ENCODE measurements at regions not wholly inside any gene's neighbourhood (a gene's known extent, or its start where the extent isn't known, plus 50 kb on each side); places are given as distances from the start of the nearest gene placed in this dataset.
"Not testable (repeated sequence)": the region's sequence is repeated elsewhere in the genome, so short reads cannot be mapped to it uniquely, and the experiment has no call there.

DNA sequence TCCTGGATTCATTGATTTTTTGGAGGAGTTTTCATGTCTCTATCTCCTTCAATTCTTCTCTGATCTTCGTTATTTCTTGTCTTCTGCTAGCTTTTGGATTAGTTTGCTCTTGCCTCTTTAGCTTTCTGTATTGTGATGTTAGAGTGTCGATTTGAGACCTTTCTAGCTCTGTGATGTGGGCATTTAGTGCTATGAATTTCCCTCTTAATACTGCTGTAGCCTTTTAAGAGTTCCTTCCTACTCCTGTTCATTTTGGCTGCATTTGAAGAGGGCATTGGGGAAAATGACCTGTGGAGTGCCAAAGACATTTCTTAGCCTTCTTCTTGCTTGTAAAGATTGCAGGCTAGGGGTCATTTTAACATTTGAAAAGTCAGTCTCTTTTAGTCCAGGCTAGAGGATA lies 463.8 kb upstream of the GCFC2 start:
- ChIA-PET CTCF (no interaction called here), POLR2A (no interaction called here)
- DNase-seq (ENCODE audit: low read depth): no peak
- Histone ChIP-seq H3K36me3 (ENCODE audit: control insufficient read depth, insufficient read depth, low read length) (no peaks in the 10 kb centered on the region), H3K27me3 (ENCODE audit: control insufficient read depth, insufficient read depth, low read length) (no peaks in the 10 kb centered on the region), H3K4me3 (ENCODE audit: low read depth, low read length) (no peak overlapping the region)
- TF ChIP-seq, protein P1, sequence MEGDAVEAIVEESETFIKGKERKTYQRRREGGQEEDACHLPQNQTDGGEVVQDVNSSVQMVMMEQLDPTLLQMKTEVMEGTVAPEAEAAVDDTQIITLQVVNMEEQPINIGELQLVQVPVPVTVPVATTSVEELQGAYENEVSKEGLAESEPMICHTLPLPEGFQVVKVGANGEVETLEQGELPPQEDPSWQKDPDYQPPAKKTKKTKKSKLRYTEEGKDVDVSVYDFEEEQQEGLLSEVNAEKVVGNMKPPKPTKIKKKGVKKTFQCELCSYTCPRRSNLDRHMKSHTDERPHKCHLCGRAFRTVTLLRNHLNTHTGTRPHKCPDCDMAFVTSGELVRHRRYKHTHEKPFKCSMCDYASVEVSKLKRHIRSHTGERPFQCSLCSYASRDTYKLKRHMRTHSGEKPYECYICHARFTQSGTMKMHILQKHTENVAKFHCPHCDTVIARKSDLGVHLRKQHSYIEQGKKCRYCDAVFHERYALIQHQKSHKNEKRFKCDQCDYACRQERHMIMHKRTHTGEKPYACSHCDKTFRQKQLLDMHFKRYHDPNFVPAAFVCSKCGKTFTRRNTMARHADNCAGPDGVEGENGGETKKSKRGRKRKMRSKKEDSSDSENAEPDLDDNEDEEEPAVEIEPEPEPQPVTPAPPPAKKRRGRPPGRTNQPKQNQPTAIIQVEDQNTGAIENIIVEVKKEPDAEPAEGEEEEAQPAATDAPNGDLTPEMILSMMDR (IDR thresholded peaks at IDR 0.05; ENCODE audit: insufficient read depth, low read depth, low read length): no peak

DNA sequence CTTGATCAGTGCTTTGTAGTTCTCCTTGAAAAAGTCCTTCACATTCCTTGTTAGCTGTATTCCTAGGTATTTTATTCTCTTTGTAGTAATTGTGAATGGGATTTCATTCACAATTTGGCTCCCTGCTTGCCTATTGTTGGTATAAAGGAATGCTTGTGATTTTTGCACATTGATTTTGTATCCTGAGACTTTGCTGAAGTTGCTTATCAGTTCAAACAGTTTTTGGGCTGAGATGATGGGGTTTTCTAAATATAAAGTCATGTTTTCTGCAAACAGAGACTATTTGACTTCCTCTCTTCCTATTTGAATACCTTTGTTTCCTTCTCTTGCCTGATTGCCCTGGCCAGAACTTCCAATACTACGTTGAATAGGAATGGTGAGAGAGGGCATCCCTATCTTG lies 462.5 kb upstream of the GCFC2 start:
- H3K4me3 ChIP-seq (ENCODE audit: low read depth, low read length): not testable (repeated sequence)

DNA sequence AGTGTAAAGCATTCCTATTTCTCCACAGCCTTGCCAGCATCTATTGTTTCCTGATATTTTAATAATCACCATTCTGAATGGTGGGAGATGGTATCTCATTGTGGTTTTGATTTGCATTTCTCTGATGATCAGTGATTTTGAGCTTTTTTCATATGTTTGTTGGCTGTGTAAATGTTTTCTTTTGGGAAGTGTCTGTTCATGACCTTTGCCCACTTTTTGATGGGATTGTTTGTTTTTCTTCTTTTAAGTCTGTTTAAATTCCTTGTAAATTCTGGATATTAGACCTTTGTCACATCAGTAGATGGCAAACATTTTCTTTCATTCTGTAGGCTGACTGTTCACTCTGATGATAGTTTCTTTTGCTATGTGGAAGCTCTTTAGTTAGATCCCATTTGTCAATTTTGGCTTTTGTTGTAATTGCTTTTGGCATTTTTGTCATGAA lies 461.5 kb upstream of the GCFC2 start:
- H3K36me3 ChIP-seq (ENCODE audit: control insufficient read depth, insufficient read depth, low read length); CTCF ChIA-PET; DNase-seq (ENCODE audit: low read depth); POLR2A ChIA-PET; H3K4me3 ChIP-seq (ENCODE audit: low read depth, low read length); H3K27me3 ChIP-seq (ENCODE audit: control insufficient read depth, insufficient read depth, low read length): not testable (repeated sequence)

More for the DNA sequence above, 462.5 kb upstream of the GCFC2 start:
- DNase-seq (ENCODE audit: low read depth); CTCF ChIA-PET; H3K36me3 ChIP-seq (ENCODE audit: control insufficient read depth, insufficient read depth, low read length); H3K27me3 ChIP-seq (ENCODE audit: control insufficient read depth, insufficient read depth, low read length); POLR2A ChIA-PET: not testable (repeated sequence)

DNA sequence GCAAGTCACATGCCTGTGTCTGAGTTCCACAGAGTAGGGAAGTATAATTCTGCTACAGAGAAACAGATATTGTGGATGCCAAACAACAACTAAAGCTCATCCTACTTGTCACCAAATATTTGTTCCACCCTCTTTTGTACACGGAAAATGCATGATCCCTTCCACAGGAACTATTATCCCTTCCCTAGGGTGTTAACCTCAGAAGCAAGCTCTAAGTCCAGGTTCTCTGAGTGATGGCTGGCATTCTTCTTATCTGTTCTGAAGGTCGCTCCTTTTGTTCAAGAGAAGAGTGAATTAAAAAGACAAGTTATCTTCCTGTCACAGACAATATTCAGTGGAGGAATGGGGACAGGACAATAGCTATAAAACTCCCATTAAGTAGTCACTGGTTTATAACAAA lies 460.1 kb upstream of the GCFC2 start:
- Histone ChIP-seq H3K27me3 (ENCODE audit: control insufficient read depth, insufficient read depth, low read length) (no peaks in the 10 kb centered on the region), H3K36me3 (ENCODE audit: control insufficient read depth, insufficient read depth, low read length) (no peaks in the 10 kb centered on the region), H3K4me3 (ENCODE audit: low read depth, low read length) (no peak overlapping the region)
- ChIA-PET CTCF (no interaction called here), POLR2A (no interaction called here)
- DNase-seq (ENCODE audit: low read depth): no peak
- TF ChIP-seq, protein P1 (IDR thresholded peaks at IDR 0.05; ENCODE audit: insufficient read depth, low read depth, low read length): no peak

DNA sequence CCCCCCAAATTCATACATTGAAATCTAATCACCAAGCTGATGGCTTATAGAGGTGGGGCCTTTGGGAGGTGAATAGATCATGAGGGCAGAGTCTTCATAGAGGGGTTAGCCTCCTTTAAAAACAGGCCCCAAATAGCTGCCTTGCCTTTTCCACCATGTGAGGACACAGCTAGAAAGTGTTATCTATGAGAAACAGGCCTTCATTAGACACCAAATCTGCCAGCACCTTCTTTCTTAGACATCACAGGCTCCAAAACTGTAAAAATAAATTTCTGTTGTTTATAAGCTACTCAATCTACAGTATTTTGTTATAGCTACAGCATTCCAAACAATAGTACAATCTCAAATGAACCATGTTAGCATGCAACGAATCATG lies 459.3 kb upstream of the GCFC2 start:
- POLR2A ChIA-PET: no interaction called here
- Histone ChIP-seq H3K36me3 (ENCODE audit: control insufficient read depth, insufficient read depth, low read length) (no peaks in the 10 kb centered on the region), H3K4me3 (ENCODE audit: low read depth, low read length) (no peak overlapping the region), H3K27me3 (ENCODE audit: control insufficient read depth, insufficient read depth, low read length) (no peaks in the 10 kb centered on the region)
- CTCF ChIA-PET: interaction anchor here (1.0 kb wide), 1 partner anchor 12 kb away, joined by 3 read pairs; no protein-coding TSS in a partner anchor
- no peak for DNase-seq (ENCODE audit: low read depth)
- TF ChIP-seq, protein P1 (IDR thresholded peaks at IDR 0.05; ENCODE audit: insufficient read depth, low read depth, low read length): no peak

DNA sequence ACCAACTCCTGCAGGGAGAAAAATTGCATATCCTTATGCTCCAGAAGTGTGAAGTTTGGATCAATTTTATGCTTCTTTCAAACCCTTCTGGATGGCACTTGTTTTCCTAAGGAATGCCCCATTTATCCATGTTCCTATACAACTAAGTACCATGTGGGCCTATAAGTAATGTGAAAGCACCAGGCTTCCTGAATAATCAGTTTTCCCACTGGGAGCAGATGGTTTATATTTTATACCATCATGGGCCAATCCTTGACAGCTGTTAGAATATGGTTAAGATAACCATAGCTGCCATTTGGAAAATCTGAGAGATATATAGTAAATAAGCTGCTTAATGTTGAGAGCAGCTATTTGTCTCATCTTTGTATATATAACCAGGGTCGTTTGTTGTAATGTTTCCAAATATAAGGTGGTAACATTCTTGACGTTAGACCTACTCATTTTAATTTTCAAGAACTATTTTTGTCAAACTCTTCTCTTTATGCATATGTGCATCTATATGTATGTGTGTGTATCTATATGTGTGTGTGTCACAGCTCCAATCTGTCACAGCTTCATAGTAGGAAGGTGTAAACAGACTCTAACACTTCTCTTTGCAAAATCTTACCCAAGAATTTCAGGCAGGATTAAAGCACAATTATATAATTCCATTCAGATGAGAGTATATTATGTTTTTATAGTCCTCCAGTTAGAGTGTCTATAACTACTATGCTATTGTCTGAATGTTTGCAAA lies 458.7 kb upstream of the GCFC2 start:
- ChIA-PET POLR2A (no interaction called here), CTCF (interaction anchor here (1.0 kb wide), 1 partner anchor 11 kb away, joined by 3 read pairs; no protein-coding TSS in a partner anchor)
- DNase-seq (ENCODE audit: low read depth): no peak
- Histone ChIP-seq H3K36me3 (ENCODE audit: control insufficient read depth, insufficient read depth, low read length) (no peaks in the 10 kb centered on the region), H3K27me3 (ENCODE audit: control insufficient read depth, insufficient read depth, low read length) (no peaks in the 10 kb centered on the region), H3K4me3 (ENCODE audit: low read depth, low read length) (no peak overlapping the region)
- TF ChIP-seq, protein P1 (IDR thresholded peaks at IDR 0.05; ENCODE audit: insufficient read depth, low read depth, low read length): no peak

Measured in BJ (cell line).